ENCODE measurements at regions not wholly inside any gene's neighbourhood (a gene's known extent, or its start where the extent isn't known, plus 50 kb on each side); places are given as distances from the start of the nearest gene placed in this dataset.
"Not testable (repeated sequence)": the region's sequence is repeated elsewhere in the genome, so short reads cannot be mapped to it uniquely, and the experiment has no call there.

DNA sequence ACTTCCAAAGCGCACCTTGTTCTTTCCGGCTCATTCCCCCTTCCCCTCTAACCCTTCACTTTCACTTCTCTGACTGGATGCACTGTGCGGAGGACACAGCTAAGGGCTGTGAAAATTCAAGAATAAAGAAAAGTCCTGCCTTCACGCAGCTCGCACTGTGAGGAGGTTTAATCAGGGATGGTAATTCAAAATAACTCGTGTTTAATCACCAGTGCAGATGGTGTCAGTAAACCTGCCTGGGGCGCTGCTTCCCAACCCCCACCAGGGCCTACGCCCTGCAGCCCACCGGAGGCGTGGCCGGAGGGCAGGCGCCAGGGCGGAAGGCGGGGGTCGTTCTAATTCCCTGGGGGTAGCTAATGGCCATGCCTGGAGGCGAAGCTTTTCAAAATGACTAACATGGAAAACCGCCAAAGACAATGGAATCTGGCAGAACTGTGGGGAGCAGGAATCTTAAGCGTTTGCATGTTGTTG is 136.6 kb upstream of the NBPF19 start:
- H3K27ac Mint-ChIP-seq; H3K36me3 Mint-ChIP-seq (ENCODE audit: low read depth); H3K4me1 Mint-ChIP-seq; intact Hi-C loops (cut with micrococcal nuclease); DNase-seq; H3K27me3 Mint-ChIP-seq; H3K9me3 Mint-ChIP-seq; H3K4me3 Mint-ChIP-seq: not testable (repeated sequence)

DNA sequence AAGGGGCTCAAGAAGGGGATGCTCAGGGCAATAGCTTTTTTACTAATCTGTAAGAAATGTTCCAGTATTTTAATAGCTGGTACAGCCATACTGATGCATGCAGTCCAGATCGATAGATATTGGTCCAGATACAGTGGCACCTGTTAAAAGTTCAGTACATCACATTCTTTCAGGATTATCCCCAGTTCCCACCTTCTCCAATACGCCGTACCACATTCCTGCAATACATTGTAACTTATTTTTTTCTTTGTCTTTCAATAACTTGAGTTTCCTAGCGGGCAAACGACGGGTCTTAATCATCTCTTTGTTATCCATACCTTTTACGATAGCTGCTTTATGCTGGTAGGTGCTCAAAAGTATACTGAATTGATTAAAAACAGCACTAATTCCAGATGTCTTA is 136.1 kb upstream of the NBPF19 start:
- H3K27ac Mint-ChIP-seq; H3K9me3 Mint-ChIP-seq; H3K36me3 Mint-ChIP-seq (ENCODE audit: low read depth); DNase-seq; H3K4me3 Mint-ChIP-seq; H3K27me3 Mint-ChIP-seq; intact Hi-C loops (cut with micrococcal nuclease); H3K4me1 Mint-ChIP-seq: not testable (repeated sequence)

DNA sequence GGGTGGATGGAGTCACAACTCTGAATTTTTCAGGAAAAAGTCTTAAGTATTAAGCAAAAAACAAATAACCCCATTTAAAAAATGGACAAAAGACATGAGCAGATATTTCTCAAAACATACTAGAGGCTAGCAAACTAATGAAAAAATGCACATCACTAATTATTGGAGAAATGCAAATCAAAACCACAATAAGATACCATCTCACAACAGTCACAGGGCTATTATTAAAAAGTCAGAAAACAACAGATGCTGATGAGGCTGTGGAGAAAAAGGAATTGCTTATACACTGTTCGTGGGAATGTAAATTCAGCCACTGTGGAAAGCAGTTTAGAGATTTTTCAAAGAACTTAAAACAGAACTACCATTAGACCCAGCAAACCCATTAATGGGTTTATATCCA is 125.4 kb upstream of the NBPF19 start:
- H3K4me1 Mint-ChIP-seq; H3K9me3 Mint-ChIP-seq; intact Hi-C loops (cut with micrococcal nuclease); H3K27ac Mint-ChIP-seq; H3K4me3 Mint-ChIP-seq; H3K36me3 Mint-ChIP-seq (ENCODE audit: low read depth); DNase-seq; H3K27me3 Mint-ChIP-seq: not testable (repeated sequence)

DNA sequence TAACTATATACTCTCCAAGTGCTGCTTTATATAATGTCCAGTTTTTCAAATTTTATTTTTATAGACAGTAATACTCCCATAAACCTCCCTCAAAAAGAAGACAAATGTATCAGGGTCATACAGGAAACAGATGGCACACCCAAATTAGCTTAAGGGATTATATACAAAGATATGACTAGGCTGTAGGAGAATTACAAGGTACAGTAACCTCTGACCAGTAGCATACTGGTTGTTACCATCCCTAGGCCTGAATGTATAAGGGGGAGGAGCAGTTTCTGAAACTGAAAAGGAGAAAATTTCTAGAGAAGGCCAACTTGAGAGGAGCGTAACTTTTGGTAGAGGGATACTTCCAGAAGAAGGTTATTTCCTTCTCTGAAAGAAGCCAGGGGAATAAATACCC is 122.6 kb upstream of the NBPF19 start:
- intact Hi-C loops (cut with micrococcal nuclease); H3K9me3 Mint-ChIP-seq; H3K36me3 Mint-ChIP-seq (ENCODE audit: low read depth); H3K27ac Mint-ChIP-seq; DNase-seq; H3K27me3 Mint-ChIP-seq; H3K4me3 Mint-ChIP-seq; H3K4me1 Mint-ChIP-seq: not testable (repeated sequence)

DNA sequence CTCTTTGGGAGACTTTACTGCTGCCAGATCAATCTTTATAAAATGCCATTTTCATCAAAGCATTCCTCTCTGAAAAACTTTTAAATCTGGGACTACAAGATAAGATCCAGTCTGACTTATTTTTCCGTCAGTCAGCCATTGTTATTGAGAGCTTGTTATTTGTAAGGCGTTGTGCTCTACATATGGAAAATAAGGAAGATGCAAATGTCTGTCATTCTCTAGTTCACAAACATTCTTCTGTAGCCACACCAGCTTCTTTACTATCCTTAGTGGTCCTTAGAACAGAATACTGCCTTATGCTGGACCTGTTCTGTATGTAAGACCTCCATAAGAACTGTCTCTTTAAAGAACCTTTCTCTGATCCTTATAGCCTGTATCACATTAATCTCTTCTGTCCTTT is 120.3 kb upstream of the NBPF19 start:
- intact Hi-C loops (cut with micrococcal nuclease); DNase-seq; H3K4me1 Mint-ChIP-seq; H3K9me3 Mint-ChIP-seq; H3K36me3 Mint-ChIP-seq (ENCODE audit: low read depth); H3K4me3 Mint-ChIP-seq; H3K27ac Mint-ChIP-seq; H3K27me3 Mint-ChIP-seq: not testable (repeated sequence)

DNA sequence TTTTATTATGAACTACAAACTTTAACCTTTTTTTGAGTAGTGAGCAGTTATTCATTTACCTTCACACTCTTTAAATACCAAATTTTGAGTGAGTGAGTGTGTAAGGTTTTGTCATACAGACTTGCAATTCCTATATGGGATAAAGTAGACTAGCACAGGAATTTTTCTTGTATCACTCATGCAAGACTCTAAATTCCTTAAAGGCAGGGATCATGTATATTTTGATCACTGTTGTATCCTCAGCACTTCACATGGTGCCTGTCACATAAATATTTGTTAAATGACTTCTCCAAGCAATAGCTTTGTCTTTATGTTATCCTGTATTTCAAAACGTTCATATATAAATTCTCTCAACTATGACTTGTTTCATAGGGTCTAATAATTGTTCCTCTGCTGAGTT is 119.1 kb upstream of the NBPF19 start:
- H3K4me3 Mint-ChIP-seq; H3K9me3 Mint-ChIP-seq; intact Hi-C loops (cut with micrococcal nuclease); H3K27me3 Mint-ChIP-seq; H3K36me3 Mint-ChIP-seq (ENCODE audit: low read depth); H3K4me1 Mint-ChIP-seq; H3K27ac Mint-ChIP-seq; DNase-seq: not testable (repeated sequence)

DNA sequence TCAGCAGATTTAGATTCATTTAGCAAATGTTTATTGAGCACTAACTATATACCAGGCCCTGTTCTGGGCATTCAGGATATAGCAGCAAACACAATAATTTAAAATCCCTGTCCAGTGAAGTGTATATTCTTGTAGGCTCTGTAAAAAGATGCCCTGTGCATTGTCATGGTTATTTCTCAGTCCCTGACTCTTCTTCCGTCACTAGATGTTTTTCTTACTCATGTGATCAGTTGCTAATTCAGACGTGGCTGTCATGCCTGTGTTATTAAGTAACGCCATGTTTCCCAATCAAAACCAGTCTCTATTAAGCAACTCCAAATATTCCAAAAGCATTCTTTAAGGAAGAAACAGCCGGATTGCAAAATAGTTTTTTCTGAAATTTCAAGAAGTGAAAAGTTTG is 118.7 kb upstream of the NBPF19 start:
- H3K4me3 Mint-ChIP-seq; H3K4me1 Mint-ChIP-seq; H3K9me3 Mint-ChIP-seq; H3K27ac Mint-ChIP-seq; H3K36me3 Mint-ChIP-seq (ENCODE audit: low read depth); DNase-seq; H3K27me3 Mint-ChIP-seq; intact Hi-C loops (cut with micrococcal nuclease): not testable (repeated sequence)

DNA sequence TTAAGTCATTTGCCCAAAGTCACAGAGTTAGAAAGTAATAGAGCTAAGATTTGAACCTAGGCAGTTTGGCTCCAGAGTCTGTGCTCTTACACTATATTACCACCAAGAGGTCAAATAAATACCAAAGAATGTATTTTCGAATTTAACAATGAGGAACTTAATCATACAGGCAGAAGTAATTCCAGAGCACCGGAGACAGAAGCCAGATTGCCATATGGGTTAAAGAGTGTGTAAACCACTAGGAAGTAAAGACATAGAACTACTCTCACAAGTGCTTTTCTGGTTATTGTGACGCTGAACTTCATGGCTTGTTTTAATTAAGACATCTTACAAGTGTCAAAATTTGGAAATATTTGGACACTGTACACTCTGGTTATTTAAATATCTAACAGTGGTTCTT is 114.5 kb upstream of the NBPF19 start:
- intact Hi-C loops (cut with micrococcal nuclease); H3K4me1 Mint-ChIP-seq; H3K9me3 Mint-ChIP-seq; DNase-seq; H3K27ac Mint-ChIP-seq; H3K36me3 Mint-ChIP-seq (ENCODE audit: low read depth); H3K4me3 Mint-ChIP-seq; H3K27me3 Mint-ChIP-seq: not testable (repeated sequence)

DNA sequence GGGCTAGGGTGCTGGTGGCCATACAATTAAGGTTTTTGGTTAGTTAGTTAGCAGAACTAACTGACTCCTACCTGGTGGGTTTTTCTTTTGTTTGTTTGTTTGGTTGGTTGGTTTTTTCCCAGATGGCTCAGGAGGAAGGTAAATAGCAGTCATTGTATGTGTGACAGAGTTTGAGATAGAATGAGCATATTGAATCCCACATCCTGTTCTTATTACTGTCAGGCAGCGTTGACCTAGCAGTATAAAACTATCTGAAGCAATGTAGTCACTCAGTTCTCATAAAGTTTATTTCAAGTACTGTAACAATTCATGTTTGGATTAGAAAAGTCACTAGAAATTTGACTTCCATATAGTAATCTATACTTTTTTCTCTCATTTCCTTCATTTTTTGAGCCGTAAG is 113.5 kb upstream of the NBPF19 start:
- H3K36me3 Mint-ChIP-seq (ENCODE audit: low read depth); H3K4me1 Mint-ChIP-seq; H3K27ac Mint-ChIP-seq; intact Hi-C loops (cut with micrococcal nuclease); H3K4me3 Mint-ChIP-seq; H3K9me3 Mint-ChIP-seq; H3K27me3 Mint-ChIP-seq; DNase-seq: not testable (repeated sequence)

DNA sequence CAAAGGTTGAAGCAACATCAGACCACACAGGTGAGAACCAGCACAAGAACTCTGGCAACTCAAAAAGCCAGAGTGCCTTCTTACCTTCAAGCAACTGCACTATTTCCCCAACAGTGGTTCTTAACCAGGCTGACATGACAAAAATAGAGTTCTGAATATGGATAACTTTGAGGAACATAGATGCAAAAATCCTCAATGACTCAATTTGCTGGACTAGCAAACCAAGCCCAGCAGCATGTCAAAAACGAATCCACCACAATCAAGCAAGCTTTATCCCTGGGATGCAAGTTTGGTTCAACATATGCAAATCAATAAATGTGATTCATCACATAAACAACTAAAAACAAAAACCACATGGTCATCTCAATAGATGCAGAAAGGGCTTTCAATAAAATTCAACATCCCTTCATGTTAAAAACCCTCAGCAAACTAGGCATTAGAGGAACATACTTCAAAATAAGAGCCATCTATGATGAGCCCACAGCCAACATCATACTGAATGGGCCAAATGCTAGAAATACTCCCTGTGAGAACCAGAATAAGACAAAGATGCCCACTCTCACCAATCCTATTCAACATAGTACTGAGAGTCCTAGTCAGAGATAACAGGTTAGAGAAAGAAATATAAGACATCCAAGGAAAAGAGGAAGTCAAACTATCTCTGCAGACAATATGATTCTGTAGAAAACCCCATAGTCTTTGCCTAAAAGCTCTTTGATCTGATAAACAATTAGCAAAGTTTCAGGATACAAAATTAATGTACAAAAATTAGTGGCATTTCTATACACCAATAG is 110.5 kb upstream of the NBPF19 start:
- H3K27ac Mint-ChIP-seq; H3K27me3 Mint-ChIP-seq; DNase-seq; H3K4me1 Mint-ChIP-seq; H3K36me3 Mint-ChIP-seq (ENCODE audit: low read depth); H3K4me3 Mint-ChIP-seq; H3K9me3 Mint-ChIP-seq; intact Hi-C loops (cut with micrococcal nuclease): not testable (repeated sequence)

DNA sequence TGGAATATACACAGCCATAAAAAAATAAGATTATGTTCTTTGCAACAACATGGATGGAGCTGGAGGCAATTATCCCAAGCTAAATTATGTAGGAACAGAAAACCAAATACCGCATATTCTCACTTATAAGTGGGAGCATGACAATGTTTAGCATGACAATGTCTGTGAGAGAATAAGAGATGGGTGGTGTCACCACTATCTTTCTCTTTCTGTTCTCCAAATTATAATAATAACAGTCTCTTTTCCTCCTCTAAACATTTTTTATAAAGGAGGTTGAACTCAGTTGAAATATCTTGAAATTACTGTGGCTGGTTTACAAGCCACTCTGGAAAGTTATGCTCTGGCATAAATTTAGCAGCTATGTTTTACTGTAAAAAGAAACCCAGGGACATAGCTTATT is 108.4 kb upstream of the NBPF19 start:
- H3K36me3 Mint-ChIP-seq (ENCODE audit: low read depth); H3K4me3 Mint-ChIP-seq; intact Hi-C loops (cut with micrococcal nuclease); H3K4me1 Mint-ChIP-seq; H3K9me3 Mint-ChIP-seq; H3K27ac Mint-ChIP-seq; DNase-seq; H3K27me3 Mint-ChIP-seq: not testable (repeated sequence)

DNA sequence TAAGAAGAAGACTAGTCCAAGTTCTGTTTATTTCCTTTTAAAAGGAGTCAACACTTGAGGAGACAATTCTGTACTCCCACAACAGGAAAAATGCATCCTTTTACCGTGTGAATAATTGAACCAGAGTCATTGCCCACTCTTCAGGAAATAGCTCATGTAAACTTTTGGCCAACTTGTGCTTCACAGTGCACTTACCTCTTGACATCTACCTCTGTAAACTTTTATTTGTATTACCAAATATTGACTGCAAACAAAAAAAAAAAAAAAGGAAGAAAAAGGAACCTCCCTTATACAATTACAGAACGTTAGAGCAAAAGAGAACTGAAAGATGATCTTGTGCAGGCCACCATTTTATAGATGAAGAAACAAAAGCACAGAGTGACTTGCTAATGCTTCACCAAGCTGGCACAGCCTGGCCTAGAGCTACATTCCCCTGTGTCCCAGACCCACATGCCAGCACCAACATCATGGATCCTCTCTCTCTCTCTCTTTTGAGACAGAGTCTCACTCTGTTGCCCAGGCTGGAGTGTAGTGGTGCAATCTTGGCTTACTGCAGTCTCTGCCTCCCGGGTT is 107.3 kb upstream of the NBPF19 start:
- H3K4me1 Mint-ChIP-seq; H3K36me3 Mint-ChIP-seq (ENCODE audit: low read depth); H3K4me3 Mint-ChIP-seq; intact Hi-C loops (cut with micrococcal nuclease); DNase-seq; H3K9me3 Mint-ChIP-seq; H3K27ac Mint-ChIP-seq; H3K27me3 Mint-ChIP-seq: not testable (repeated sequence)

DNA sequence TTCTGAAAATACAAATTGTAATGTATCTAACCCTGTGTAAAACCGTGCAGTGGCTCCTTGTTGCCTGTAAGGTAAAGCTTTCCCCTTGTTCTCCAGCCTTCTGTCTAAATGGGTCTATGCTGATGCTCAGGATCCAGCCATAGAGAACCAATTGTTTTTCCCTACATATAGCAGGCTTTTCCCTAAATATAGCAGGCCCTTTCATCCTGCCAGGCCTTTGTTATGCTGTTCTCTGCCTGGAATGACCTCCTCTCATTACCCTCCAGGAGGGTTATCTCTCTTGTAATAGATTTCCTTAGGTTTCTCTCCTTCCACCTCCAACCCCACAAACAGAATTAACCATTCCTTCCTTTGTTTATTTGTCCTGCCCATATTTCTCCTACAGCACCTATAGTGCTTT is 106.5 kb upstream of the NBPF19 start:
- H3K27ac Mint-ChIP-seq; H3K36me3 Mint-ChIP-seq (ENCODE audit: low read depth); H3K4me1 Mint-ChIP-seq; DNase-seq; intact Hi-C loops (cut with micrococcal nuclease); H3K27me3 Mint-ChIP-seq; H3K4me3 Mint-ChIP-seq; H3K9me3 Mint-ChIP-seq: not testable (repeated sequence)

DNA sequence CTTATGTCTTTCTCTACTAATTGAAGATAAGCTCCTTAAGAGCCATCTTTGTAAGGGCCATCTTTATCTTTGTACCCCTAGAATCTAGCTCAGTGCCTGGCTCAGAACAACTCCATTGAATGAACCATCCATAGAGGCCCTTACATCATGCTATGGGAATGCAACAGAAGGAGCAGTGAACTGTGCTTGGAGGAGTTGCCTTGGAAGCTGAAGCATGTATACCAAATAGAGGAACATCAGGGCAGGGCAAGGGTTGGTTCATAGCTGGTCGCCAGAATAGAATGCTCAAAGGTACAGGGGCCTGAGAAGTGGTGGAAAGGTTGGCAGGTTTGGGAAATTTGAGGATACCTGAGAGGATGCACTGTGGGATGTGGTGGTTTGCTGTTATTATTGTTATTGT is 105.8 kb upstream of the NBPF19 start:
- H3K27ac Mint-ChIP-seq; H3K36me3 Mint-ChIP-seq (ENCODE audit: low read depth); DNase-seq; H3K4me1 Mint-ChIP-seq; H3K4me3 Mint-ChIP-seq; H3K9me3 Mint-ChIP-seq; intact Hi-C loops (cut with micrococcal nuclease); H3K27me3 Mint-ChIP-seq: not testable (repeated sequence)

DNA sequence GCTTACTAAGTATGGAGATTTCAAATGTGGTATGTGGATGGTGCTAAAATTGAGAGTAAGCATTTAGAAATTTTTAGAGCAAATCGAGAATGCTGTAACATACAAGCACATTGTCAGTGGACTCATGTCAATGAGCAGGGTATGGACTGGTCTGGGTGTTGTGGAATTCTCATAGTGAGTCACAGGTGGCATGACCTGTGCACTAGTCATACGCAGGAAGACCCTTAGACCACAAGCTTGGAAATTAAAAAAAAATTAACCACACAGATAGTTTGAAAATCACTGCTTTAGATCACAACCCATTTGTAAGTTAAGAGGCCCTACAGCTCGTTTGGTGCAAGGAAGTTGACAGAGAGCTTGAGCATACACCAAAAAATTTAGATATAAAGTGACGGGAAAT is 102.9 kb upstream of the NBPF19 start:
- H3K27me3 Mint-ChIP-seq; H3K4me1 Mint-ChIP-seq; H3K9me3 Mint-ChIP-seq; intact Hi-C loops (cut with micrococcal nuclease); H3K4me3 Mint-ChIP-seq; H3K36me3 Mint-ChIP-seq (ENCODE audit: low read depth); DNase-seq; H3K27ac Mint-ChIP-seq: not testable (repeated sequence)
